HL-60/S4 (cell line): ENCODE measurements at regions not wholly inside any gene's neighbourhood (a gene's known extent, or its start where the extent isn't known, plus 50 kb on each side); places are given as distances from the start of the nearest gene placed in this dataset.
"Not testable (repeated sequence)": the region's sequence is repeated elsewhere in the genome, so short reads cannot be mapped to it uniquely, and the experiment has no call there.

Experiments
- in situ Hi-C: fragments of 300-500 bp; cut with MboI; formaldehyde crosslinking; loops from 2 replicates; pipeline ENCODE4 v1.14.3; 2022; ENCODE audit warnings: low sequenced_read_pairs

DNA sequence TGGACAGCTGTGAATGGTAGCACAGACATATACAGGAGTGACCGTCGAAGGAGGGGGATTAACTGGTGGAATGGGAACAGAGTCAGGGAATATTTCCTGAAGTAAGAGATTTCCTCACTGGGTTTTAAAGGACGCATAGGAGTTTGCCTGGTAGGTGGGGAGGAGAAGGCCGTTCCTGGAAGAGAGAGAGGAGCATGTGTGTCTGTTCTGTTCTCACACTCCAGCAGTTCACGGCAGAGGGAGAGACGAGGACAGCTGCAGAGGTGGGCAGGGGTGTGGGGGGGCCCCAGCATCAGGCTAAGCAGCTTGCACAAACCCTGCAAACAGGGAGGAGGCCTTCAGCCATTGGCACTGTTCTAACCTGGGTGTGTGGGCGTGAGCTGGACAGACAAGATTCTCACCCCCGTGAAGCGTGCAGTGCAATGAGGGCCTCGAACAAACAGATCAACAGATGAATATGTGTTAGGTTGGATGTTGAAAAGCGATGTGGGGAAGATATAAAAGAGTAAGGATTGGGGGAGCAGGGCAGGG, 85.3 kb upstream of the GSE1 start:
- in situ Hi-C loops: no loop called here

DNA sequence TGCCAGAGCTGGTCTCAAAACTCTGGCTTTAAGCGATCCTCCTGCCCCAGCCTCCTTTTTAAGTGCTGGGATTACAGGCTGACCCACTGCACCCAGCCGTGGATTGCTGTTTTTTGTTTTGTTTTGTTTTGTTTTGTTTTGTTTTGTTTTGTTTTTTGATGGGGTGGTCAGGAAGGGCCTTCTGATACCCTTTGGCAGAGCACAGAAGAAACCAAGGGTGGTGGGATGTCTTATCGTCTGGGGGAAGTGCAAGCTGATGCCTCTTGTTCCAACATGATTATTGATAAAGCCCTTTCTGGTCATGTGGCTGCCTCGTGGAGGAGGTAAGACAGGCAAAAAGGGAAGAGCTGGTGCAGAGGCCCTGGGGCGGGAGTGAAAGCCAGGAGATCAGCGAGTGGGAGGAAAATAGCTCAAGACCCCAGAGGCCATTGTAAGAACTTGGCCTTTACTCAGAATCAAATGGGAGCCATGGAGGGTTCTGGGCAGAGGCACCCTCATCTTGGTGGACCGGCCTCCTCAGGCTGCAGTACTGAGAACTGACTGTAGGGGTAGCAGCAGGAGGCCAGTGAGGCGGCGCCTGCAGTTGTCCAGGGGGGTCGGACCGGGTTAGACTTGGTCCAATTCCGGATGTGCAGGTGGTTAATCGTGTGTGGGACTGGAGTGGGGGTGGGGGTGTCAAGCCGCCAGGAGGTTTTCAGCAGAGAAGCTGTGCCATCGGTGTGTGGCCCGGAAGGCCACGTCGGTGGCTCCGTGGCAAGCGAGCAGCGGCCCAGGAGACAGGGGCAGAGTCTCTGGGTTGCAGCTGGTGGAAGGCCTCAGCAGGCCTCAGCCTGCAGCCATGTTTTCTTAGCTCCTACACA, 84.4 kb upstream of the GSE1 start:
- in situ Hi-C loops: no loop called here

DNA sequence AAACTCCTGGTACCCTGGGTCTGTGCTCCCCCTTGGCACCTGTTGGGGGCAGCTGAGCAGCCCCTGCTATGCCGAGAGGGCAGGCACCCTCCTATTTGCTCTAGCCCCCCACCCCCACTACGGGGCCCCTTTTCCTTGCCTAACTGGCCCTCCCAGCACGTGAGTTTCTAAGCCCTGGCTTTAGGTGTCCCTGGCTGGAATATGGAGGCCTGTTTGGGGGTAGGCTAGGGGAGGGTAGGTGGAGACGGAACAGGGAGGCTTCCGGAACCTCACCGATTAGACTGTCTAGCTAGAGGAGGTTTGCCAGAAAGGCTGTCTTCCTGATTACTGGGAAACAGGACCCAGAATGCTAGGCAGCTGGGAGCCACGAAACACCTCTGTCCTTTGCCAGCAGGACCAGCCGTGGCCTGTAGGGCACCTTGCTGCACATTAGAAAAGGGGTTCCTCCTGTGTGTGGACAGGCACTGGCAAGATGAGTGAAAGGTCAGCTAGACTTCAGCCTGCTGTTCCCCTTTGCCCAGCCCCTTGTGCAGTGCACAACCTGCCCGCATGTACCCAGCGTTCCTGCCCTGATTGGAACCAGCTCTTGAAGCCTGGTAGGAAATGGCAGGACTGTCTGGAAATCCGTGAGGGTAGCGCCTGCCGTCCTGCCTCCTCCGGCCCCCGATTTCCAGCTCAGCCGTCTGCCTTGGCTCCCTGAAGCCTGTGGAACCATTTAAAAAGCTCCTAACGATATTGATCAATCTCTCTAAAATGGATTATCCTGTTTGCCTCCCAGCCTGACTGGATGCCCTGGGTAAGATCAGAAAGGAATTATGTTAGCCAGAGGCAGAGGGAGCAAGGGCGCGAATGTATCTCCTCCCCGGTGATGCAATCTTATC, 83.4 kb upstream of the GSE1 start:
- in situ Hi-C loops: no loop called here

DNA sequence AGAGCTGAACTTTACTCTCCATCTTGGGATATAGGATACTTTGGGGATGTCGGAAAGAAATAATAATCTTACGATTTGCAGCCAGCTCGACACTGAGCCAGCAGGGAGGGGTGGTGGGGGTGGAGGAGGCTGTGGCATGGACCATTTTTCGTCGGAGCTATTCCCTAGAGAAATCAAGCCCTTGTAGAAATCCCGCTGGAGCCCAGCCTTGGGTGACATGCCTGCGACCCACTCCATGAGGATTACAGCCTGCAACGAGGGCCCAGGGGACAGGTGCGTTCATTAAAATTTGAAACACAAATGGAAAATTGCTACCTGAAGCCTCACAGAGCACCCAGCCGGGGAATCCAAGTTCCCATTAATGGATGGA, 82.8 kb upstream of the GSE1 start:
- in situ Hi-C loops: no loop called here

DNA sequence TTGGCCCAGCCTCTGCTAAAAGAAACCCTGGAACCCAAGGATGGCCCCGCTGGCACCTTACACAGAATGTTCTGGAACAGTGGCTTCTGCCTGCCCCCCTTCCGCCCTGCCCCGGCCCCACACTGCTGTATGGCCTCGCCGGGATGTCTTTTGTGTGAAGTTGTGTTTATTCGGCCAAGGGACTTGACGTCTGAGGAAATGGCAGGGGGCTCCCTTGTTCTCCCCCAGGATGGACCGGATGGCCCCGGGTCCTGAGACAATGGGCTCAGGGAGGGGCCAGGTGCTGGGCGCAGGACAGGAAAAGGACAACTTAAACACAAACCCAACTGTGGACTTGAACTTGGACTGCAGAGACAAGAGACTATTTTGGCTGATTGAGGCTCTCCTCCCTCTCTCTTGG, 81.6 kb upstream of the GSE1 start:
- in situ Hi-C loops: no loop called here

DNA sequence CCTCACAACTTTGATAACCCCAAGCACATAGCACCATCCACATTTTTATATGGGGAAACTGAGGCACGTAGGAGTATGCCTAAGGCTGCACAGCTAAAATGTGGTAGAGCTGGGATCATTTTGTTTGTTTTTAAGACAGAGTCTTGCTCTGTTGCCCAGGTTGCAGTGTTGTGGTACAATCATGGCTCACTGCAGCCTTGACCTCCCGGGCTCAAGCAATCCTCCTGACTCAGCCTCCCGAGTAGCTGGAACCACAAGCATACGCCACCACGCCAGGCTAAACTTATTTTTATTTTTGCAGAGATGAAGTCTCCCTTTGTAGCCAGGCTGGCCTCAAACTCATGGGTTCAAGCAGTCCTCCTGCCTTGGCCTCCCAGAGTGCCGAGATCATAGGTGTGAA, 81.0 kb upstream of the GSE1 start:
- in situ Hi-C loops: no loop called here

DNA sequence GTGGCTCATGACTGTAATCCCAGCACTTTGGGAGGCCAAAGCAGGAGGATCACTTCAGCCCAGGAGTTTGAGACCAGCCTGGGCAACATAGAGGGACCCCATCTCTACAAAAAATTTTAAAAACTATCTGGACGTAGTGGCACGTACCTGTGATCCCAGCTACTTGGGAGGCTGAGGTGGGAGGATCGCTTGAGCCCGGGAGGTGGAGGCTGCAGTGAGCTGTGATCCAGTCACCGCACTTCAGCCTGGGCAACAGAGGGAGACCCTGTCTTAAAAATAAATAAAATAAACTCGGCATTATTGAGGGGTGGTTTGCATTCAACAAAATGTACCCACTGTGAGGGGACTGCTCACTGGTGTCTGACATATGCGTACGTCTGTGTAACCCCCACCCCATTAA, 79.5 kb upstream of the GSE1 start:
- in situ Hi-C loops: not testable (repeated sequence)

DNA sequence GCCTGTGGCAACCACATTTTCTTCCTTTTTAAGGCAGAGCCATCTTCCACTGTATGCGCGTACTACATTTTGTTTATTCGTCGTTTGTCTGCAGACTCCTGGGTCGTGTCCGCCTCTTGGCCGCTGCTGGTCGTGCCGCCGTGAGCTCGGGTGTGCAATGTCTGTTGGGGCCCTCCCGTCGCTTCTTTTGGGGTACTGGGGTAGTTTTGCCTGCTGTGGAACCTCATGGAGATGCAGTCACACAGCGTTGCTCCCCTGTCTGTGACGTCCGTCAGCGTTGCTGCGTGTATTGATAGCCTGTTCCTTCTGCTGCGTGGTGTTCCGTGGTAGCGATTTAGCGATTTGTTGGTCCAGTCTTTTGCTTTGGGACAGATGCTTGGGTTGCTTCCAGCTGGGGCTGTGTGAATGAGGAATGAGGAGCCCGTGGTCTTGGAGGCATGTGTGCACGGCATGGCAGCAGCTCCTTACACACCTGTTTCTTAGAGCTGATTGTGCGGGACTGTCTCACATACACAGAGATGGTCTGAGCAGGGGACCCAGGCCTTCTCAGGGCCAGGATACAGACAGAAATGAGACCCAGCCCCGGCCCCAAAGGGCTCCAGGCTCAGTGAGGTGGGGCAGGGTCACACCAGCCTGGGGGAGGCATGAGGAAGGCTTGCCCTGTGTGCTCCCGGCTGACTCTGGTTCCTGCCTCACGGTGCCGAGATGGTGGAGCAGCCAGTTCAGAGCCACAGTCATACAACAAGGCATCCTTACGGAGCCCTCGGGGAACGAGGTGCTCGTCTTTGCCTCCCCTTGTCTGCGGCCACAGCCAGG, 78.4 kb upstream of the GSE1 start:
- in situ Hi-C loops: no loop called here

DNA sequence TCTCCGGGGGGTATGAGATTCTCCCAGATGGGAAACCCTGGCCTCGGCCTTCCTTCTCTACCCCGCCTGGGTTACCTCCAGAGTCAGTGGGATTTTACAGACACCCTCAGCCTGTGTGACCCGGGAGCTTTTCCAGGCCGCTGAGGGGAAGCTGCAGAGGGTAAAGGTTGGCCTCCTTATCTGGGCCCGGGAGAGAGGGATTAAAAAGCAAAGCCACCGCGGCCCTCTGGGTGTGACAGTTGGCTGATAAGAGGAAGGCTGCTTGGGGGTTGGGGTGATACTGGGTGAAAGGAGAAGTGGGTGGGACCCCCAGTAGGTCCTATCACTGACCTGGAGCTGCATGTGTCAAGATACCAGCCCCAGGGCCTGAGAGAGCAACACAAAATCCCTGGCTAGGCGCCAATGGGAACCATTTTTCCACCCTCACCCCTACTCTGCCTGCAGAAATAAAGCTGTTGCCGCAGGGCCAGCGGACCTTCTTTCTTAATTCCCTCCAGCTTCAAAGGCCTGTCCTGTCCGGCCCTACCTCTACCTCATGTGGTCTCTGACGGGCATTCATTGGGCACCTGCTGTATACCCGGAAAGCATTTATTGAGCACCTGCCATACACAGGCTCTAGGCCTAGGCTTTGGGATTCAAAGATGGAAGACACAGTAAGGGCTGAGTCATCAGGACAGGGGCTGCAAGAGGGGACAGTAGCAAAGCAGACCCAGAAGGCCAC, 77.6 kb upstream of the GSE1 start:
- in situ Hi-C loops: no loop called here

DNA sequence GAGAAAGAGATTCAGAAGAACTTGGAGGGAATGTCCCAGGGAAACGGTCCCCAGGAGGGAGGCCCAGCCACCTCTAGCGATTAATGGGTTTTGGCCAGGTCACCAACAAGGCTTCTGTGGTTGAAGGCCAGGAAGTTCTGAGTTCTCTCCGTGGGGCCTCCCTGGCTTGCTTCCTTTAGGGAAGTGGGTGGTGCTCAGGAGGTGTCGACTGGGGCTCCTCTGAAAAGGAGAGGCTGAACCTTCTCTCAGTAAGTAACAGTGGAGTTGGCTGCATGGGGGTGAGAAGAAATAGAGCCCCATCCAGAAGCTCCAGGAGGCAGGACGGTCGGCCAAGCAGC, 77.1 kb upstream of the GSE1 start:
- in situ Hi-C loops: no loop called here

DNA sequence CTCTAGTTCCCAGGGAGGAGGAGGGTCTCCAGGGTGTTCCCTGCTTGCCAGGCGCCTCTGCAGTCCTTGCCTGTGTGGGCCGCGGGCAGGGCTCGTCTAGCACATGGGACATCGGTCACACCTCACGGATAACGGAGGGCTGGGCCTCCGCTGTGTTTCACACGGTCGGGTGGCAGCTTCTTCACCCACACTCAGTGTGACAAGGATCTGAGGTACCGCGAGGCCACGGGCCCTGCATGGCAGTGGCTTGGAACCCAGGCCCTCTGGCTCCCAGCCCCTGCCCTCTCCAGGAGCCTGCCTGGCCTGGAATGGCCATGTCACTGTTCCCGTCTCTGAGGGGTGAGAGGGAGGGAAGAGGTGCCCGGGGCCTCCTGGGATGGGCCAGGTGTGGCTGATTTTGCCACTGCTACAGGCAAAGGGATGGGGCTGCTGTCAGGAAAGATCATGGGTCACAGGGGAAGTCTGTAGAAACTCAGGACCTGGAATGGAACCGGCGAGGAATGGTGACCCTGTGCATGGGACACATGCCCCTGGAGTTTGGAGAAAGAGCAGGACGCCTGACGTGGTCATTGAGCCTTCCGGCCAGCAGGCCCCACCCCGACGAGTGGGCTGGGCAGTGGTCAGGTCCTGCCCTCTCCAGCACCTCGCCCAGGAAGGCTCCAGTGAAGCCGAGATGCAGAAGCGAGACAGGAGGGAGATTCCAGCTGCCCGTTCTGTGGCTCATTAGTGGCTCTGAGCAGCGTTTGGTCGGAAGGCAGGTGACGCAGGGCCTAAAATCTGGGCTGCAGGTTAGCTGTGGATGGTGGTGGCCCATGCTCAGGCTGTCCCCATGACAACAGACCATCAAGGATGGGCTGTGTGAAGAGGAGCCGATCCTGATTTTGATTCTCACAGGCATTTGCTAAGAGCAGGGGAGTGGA, 76.5 kb upstream of the GSE1 start:
- in situ Hi-C loops: no loop called here

DNA sequence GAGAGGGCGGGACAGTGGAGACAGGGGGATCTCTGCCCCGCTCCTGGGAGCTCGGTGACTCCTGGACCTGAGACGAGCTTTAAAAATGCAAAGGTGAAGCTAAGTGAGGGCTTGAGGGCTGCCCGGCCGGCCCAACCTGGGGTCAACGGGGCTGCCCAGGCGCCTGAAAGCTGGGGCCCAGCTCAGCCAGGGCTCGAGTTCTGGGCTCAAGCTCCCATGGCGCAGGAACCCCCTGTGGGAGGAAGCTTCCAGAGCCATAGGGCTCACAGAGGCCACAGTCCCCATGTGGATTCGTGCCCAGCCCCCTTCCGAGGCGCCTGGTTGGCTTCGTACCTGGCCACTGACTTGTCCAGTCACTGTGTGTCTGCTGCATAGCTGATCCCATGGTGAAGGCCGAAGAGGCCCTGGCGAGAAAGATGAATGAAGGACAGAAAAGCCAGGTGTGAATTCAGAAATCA, 75.8 kb upstream of the GSE1 start:
- in situ Hi-C loops: no loop called here

DNA sequence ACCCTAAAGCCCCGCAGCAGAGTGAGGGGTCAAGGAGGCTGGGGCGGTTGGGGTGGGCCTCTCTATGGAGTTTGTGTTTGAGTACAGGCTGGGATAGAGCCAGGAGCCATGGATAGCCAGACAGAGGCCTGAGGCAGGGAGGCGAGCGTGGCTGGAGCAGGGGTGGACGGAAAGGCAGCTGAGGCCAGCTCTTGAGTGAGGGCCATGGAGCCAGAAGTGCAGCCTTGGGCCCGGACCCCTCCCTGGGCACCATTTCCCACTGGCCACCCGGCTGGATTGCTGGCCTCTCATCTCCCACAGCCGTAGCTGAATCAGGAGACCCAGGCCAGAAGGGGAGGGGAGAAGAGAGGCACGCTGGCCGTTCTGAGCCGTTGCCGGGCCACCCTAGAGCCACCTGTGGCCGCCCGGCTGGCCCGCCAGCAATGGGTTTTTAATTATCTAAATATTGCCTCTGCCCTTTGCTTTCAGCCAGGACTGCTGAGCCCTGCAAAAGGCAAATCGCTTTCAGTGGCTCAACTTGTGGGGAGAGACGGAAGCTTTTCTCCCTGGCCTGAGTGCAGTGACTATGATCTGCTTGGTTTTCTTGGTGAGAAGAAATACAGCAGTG, 75.2 kb upstream of the GSE1 start:
- in situ Hi-C loops: no loop called here

DNA sequence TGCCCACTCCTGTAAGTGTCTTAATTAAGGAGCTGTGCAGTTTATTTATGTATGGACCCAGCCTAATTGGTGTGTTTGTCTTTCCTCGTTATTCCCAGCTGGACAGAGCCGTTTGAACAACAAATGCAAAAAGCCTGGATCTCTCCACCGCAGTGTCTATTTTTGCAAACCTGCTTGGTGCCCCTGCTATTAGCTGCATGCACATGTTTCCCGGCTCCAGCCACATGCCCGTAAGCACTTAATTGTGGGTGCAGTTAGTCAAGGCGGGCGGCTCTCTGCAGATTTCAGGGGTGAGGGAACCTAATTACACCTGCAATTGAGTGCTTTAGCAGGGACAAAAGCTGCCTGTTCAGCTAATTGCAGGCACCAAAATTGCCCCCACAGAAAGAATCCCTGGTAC, 74.0 kb upstream of the GSE1 start:
- in situ Hi-C loops: no loop called here

DNA sequence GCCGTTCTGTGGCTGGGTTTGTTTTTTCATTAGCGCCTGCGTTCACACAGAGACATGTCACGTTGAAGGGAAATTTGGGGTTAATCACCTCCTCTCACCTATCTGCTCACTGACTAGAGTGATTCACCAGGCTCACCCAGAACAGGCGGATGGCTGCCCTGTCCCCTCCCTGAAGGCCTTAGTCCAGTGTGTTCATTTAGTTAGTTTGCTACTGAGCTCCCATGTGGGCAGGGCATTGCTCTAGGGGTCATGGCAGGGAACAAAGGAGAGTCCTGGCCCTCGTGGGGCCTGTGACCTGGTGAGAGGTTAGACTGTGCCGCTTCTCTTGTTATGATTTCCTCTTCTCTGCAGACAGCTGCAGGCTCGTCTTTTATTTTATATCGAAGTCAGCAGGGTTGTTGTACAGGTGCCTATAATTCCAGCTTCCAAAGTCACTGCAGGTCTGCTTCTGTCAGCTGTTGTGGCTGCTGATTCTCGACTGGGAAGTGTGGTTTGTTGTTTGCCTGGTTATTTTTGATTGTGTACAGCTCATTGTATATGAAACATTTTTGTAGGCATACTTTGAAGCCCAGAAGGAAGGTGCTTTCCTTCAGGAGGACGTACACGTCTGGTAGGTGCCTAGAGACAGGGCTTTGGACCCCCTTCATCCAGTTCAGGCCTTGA, 73.4 kb upstream of the GSE1 start:
- in situ Hi-C loops: no loop called here

DNA sequence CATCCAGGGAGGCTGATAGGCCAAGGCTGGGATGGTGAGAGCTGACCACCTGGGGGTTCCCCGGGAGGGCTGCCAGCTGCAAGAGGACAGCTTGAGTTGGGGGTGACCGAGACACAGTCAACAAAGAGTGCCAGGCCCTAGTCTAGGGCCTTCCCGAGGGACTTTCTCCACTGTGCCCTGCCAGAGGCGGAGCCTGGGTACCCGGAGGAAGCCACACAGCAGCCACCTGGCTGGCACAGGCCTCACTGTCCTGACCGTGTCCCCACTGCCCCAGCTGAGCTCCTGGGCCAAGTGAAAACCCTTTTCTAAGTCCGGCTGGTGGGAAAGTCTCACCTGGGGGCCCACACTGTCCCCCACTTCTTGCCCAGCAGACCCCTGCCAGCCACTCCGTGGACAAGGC, 71.9 kb upstream of the GSE1 start:
- in situ Hi-C loops: no loop called here

DNA sequence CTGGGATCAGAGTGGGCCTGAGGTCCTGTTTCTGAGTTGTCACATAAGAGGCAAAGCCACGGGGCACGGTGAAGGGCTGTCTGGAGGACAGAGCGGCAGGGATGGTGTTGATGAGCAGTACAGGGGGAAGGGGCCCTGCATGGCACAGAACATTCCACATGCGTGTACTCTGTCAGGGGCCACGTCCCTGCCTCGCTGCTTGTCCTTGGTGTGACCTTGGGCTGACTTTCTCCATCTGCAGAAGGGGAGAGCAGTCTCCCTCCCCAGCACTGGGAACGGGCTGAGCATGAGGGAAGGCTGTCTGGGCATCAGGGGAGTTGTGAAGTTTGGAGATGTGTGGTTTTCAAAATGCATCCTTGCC, 71.5 kb upstream of the GSE1 start:
- in situ Hi-C loops: no loop called here
